ENCODE measurements at regions not wholly inside any gene's neighbourhood (a gene's known extent, or its start where the extent isn't known, plus 50 kb on each side); places are given as distances from the start of the nearest gene placed in this dataset.
"Not testable (repeated sequence)": the region's sequence is repeated elsewhere in the genome, so short reads cannot be mapped to it uniquely, and the experiment has no call there.

DNA sequence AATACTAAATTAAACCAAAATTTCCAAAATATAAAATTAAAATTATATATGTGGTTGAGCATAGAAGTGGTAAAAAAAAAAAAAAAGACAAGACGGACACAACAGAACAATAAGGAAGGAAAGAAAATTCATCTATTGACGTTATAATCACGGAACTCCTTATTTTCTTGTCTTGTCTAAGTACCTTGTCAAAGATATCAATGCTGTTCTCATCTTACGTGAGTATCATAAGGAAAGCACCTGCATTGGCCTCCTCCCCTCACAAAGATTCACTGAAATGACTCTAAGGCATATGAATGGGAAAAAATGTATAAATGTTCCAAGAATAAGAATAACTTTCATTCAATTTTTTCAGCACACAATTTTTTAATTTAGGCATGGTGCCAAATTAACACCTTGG lies 135.4 kb downstream of the PPP1R3A start:
- no peak for DNase-seq

DNA sequence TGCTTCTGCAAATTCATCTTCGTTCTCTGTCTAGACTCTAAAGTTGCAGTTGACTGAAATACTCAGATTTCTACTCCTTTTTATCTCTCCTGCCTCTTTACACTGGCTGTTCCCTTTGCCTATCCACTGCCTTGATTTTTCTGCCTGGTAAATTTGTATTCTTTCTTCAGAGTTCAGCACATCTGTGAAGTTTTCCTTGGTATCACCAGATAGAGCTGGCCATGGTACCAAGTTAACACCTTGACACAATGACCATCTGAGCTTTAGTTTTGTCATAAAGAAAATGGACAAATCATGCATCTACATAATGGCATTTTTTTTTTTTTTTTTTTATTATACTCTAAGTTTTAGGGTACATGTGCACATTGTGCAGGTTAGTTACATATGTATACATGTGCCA lies 143.0 kb downstream of the PPP1R3A start:
- no peak for DNase-seq

- DNase-seq = no peak
Observed at GRCh38 chr7:113775401-113775800, 143.4 kb downstream of the PPP1R3A start.

DNA sequence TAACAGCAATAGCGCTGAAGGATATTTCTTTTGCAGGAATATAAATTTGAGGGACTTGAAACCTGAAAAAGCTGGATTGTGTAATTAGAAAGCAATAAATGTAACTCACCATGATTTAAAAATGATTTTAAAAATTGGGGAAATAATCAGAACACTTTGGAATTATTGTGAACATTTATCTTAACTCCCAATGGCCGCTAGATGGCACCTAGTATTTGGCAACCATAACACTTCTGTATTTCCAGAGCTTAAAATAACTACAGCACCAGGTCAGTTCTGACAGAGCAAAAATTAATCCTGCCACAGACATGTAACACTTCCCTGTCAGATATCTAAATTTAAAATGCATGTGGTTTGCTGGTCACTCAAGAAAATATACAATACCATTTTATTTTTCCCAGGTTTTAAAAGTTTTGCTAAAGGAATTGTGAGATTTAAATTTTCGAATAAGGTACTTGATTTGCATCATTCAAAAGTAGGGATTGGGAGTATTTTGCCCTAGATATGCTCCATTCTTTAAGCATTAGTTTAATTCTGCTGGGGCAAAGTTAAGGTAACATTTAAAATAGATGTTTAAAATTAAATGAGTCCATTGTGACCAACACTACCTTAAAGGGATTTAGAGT lies 144.5 kb downstream of the PPP1R3A start:
- DNase-seq = peak; percentile 18

DNA sequence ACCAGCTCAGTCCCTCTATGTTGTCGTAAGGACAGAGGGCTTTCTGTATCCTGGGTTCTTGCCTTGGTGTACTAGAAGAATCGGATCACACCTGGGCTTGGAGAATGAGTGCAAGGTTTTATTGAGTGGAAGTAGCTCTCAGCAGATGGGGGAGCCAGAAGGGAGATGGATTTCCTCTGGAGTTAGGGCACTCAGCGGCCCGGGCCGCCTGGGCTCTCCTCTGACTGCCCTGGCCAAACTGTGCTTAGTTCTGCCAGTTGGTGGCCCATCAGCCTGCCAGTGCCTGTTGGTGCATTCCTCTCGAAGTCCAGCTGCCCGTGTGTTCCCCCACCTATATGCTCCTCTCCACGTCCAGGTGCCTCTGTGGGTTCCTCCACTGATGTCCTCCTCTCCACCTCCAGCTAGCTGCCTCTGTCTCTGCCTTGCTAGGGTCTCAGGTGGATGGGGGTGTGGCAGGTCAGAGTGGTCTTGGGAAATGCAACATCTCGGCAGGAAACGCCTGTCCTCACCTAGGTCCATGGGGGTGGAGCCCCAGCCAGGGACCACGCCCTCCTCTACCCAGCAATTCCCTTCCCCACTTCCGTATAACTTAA lies 148.6 kb downstream of the PPP1R3A start:
- no peak for DNase-seq

GRCh38 chr7:113768387-113768786 lies 150.4 kb downstream of the PPP1R3A start:
- DNase-seq = no peak

GRCh38 chr7:113764401-113765035 lies 154.3 kb downstream of the PPP1R3A start:
- no peak for DNase-seq

DNA sequence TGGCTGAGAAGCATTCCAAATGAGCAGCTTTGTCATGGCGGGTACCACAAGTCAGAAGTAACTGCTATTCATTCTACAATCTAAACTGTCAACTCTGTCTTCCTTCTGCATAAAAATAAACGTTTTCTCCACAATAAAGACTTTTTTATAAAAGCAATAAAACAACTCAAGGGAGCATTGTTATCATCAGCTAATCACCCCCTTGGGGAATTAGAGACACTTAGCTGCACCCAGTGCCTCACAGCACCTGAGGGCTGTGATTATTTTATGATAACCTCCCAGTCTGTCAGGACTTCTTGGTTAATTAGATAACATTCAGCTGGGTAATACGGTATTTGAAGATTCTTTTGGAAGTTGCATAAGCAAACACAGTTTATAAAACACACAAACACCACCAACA lies 155.6 kb downstream of the PPP1R3A start:
- DNase-seq = no peak

DNA sequence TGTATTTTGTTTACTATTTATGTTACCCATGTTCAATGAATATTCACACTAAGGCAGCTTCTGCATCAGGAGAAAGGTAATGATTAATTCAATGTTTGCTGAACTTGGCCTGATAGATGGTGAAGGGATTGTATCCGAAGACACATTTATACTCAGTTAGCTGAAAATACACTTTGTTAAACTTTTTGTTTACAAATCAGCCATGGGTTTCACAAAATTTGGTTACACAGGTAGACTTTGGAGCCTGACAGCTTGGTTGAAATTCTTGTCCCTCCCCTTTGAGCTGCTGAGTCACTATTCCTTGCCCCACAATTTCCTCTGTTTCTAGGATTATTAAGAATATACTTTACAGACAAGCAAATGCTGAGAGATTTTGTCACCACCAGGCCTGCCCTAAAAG lies 162.6 kb downstream of the PPP1R3A start:
- DNase-seq = no peak

DNA sequence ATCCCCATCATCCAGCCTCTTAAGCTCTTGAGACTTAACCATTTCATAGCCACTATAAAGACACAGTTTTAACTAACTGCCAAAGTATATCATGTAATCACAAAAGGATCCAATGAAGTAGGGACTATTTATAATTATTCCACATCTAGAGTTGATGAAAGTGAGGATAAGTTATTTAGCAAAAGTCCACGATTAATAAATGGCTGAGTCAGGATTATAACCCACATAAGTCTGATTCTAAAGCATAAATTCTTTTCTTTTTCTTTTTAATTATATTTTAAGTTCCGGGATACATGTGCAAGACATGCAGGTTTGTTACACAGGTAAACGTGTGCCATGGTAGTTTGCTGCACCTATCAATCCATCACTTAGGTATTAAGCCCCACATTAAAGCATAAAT lies 166.1 kb downstream of the PPP1R3A start:
- no peak for DNase-seq

DNA sequence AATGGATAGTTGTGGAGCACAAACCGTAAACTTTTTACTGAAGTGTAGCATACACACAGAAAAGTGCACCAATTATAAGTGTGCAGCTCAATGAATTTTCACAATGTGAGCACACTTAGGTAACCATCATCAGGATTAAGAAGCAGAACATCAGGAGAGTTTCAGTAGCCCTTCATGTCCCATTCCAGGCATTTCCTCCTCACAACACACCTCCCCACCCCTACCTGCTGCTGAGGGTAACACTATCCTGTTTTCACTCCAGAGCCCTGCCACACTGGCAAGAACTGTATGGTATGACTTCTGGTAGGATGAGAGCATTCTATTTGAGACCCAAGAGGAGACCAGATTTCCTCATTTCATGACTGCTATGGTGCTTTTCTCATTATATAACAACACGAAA lies 166.5 kb downstream of the PPP1R3A start:
- DNase-seq = no peak

DNA sequence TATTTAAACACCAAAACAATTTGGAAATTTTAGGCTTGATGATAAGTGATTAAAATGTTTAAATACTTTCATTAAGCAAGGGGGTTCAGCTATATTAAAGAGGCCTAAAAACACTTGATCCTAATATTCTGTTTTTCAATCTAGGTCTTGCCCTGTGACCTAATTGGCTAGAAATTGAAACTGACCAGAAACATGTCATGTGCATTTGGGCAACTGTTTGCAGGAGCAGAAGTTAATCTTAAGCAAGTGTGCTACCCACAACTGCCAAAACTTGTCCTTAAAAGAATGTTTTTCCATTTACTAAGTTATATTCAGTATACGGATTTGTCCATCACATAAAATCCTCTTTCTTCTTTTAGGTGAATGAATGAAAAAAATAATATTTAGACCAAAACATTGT lies 167.3 kb downstream of the PPP1R3A start:
- no peak for DNase-seq

GRCh38 chr7:113748385-113748784 lies 170.4 kb downstream of the PPP1R3A start:
- DNase-seq = not testable (repeated sequence)

GRCh38 chr7:113742946-113743431 lies 175.8 kb downstream of the PPP1R3A start:
- not testable (repeated sequence) for DNase-seq

GRCh38 chr7:113742377-113742776 lies 176.4 kb downstream of the PPP1R3A start:
- DNase-seq = no peak

- DNase-seq = no peak
Observed at GRCh38 chr7:113731571-113731970, 187.2 kb downstream of the PPP1R3A start.

GRCh38 chr7:113730309-113730955 lies 188.4 kb downstream of the PPP1R3A start:
- no peak for DNase-seq

- no peak for DNase-seq
Observed at GRCh38 chr7:113727486-113727885, 191.3 kb downstream of the PPP1R3A start.

GRCh38 chr7:113722006-113722405 lies 196.8 kb downstream of the PPP1R3A start:
- no peak for DNase-seq

DNA sequence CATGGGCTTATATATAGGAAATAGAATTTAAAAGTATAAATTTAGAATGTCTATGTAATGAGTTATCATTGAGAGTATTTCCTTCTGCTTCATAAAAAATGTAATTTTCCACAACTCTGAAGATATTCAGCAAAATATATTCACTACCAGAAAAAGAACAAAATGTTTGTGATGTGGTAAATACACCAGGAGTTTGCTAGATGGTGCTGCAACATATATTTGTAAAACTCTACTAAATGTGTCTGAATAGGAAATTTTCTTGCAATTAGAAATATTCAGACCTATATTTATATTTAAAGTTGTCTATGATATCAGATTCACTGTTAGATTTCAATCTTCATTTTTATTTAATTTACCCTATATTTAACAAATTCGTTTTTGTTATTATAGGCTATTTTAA lies 201.1 kb downstream of the PPP1R3A start:
- no peak for DNase-seq

DNA sequence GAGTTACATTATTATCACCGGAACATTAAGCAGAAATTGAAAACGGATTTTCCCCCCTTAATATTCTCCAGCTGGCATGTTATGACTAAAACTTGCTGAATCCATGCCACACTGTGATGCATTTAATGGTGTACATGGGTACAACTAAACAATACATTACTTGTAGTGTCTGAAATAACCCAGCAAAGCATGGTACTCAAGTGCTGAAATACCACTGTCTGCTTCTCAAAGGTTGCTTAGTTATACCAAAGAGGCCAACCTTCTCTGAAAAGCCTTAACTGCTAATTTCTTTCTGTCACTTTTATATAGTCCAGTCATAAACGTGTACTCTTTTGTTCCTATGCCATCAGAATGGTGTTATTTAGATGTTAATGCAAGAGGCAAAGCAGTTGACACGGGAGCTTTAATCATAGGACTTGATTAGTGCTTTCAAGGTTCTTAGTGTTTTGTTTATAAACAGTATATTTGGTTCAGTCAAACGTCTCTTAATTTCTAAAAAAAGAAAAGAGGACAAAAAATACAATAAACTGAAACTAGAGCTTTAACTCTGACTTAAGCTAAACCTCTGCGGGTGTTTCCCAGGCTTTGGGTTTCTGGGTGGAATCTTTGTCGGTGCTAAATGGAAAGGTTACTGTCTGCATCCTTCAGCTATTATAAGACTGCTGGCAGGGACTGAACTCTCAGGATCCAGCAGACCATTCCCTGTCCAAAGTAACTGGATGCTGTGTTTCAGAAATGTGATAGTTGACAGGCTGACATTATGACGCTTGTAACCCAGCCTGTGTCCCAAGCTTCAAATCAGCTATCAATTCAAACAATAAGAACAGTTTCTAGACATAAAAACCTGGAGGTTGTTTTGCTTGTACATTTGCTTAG lies 202.6 kb downstream of the PPP1R3A start:
- DNase-seq = peak; percentile 17

DNA sequence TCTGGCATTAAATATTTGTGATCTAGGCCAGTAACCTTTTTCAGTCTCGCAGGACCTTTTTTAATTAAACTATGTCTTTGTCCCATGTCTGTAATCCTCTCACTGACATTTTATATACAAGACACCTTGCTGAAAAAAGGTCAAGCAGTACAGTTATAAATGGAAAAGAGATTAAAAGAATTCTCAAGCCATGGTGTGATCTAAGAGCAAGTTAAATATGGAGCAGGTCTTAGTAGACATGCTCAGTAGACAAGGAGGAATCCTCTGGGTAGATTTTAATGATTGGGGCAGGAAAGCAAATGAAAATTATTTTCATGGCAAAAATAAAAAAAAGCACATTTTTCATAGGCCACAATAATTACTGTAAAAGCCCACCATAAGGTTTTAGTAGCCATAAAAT lies 203.5 kb downstream of the PPP1R3A start:
- DNase-seq = no peak
